ENCODE measurements at regions not wholly inside any gene's neighbourhood (a gene's known extent, or its start where the extent isn't known, plus 50 kb on each side); places are given as distances from the start of the nearest gene placed in this dataset.
"Not testable (repeated sequence)": the region's sequence is repeated elsewhere in the genome, so short reads cannot be mapped to it uniquely, and the experiment has no call there.

- no peak for DNase-seq (ENCODE audit: low spot score)
Measured at GRCh38 chr16:5225931-5226655, 128.5 kb upstream of the EEF2KMT start.

- no peak for DNase-seq (ENCODE audit: low spot score)
Measured at GRCh38 chr16:5222761-5223160, 125.2 kb upstream of the EEF2KMT start.

- DNase-seq (ENCODE audit: low spot score): not testable (repeated sequence)
Measured at GRCh38 chr16:5221831-5222230, 124.2 kb upstream of the EEF2KMT start.

- DNase-seq (ENCODE audit: low spot score): no peak
Measured at GRCh38 chr16:5220705-5221104, 123.1 kb upstream of the EEF2KMT start.

GRCh38 chr16:5216441-5217080 lies 119.0 kb upstream of the EEF2KMT start:
- DNase-seq (ENCODE audit: low spot score): no peak

GRCh38 chr16:5215901-5216300 lies 118.3 kb upstream of the EEF2KMT start:
- DNase-seq (ENCODE audit: low spot score): no peak

- no peak for DNase-seq (ENCODE audit: low spot score)
Measured at GRCh38 chr16:5214466-5214865, 116.9 kb upstream of the EEF2KMT start.

- DNase-seq (ENCODE audit: low spot score): not testable (repeated sequence)
Measured at GRCh38 chr16:5212501-5212900, 114.9 kb upstream of the EEF2KMT start.

GRCh38 chr16:5207862-5208498 lies 110.4 kb upstream of the EEF2KMT start:
- DNase-seq (ENCODE audit: low spot score): peak; percentile 77

GRCh38 chr16:5207001-5207523 lies 109.5 kb upstream of the EEF2KMT start:
- no peak for DNase-seq (ENCODE audit: low spot score)

GRCh38 chr16:5206331-5206990 lies 108.9 kb upstream of the EEF2KMT start:
- DNase-seq (ENCODE audit: low spot score): no peak

- DNase-seq (ENCODE audit: low spot score): no peak
Measured at GRCh38 chr16:5205361-5206040, 107.9 kb upstream of the EEF2KMT start.

- not testable (repeated sequence) for DNase-seq (ENCODE audit: low spot score)
Measured at GRCh38 chr16:5203675-5204074, 106.1 kb upstream of the EEF2KMT start.

GRCh38 chr16:5200123-5200522 lies 102.5 kb upstream of the EEF2KMT start:
- no peak for DNase-seq (ENCODE audit: low spot score)

- no peak for DNase-seq (ENCODE audit: low spot score)
Measured at GRCh38 chr16:5196204-5196603, 98.6 kb upstream of the EEF2KMT start.

- DNase-seq (ENCODE audit: low spot score): no peak
Measured at GRCh38 chr16:5193861-5194260, 96.3 kb upstream of the EEF2KMT start.

- no peak for DNase-seq (ENCODE audit: low spot score)
Measured at GRCh38 chr16:5188989-5189352, 91.4 kb upstream of the EEF2KMT start.

- no peak for DNase-seq (ENCODE audit: low spot score)
Measured at GRCh38 chr16:5188318-5188988, 90.9 kb upstream of the EEF2KMT start.

GRCh38 chr16:5187402-5187952 lies 89.9 kb upstream of the EEF2KMT start:
- DNase-seq (ENCODE audit: low spot score): no peak

GRCh38 chr16:5186381-5186903 lies 88.8 kb upstream of the EEF2KMT start:
- no peak for DNase-seq (ENCODE audit: low spot score)
